GM12892 (cell line): ENCODE measurements at regions not wholly inside any gene's neighbourhood (a gene's known extent, or its start where the extent isn't known, plus 50 kb on each side); places are given as distances from the start of the nearest gene placed in this dataset.

ENCODE experiments used
- POLR2A ChIP-seq: IDR thresholded peaks from 2 replicates; pipeline ENCODE4 v1.6.1; 2011; ENCODE audit warnings: low read depth, low read length, control low read depth
- TAF1 ChIP-seq: IDR thresholded peaks from 2 replicates; pipeline ENCODE4 v1.6.1; 2011; ENCODE audit warnings: low read depth, mild to moderate bottlenecking, control low read depth, low read length, borderline replicate concordance

DNA sequence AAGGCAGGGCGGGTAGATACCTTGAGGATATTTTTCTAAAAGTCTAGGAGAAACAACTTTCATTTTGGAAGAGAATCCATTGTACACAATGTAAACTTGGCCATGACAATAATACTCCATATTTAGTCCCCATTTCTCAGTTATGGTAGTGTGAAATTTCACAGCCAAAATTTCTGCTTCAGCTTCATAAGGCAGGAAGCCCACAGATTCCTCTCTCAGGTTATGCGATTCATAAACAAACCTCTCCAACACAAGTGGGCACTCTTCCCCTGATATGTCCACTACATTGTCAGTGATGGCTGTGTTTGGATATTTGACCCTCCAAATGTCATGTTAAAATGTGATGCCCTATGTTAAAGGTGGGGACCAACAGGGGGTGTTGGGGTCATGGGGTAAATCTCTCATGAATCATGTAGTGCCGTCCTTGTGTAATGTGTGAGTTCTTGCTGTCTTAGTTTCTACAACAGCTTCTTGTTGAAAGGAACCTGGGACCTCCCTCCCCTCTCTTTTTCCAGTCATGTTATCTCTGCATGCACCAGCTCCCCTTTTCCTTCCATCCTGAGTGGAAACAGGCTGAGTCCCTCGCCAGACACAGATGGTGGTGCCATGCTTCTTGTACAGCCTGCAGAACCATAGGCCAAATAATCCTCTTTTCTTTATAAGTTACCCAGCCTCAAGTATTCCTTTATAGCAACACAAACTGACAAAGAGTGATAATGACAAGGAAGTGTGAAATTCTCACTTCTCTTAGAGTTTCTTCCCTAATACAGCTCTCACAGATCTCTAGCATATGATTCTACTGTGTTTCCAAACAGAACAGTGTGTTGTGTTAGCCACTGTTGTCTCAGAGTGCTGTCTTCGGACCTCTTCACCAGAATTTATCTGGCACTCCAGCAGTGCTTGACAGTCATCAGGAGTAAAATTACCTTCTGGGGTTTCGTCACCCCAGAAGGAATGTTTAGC, 598.4 kb upstream of the GNPDA2 start:
- TF ChIP-seq POLR2A, result no peak
- no peak for TF ChIP-seq TAF1
